HG02798 (cell line): ENCODE measurements at regions not wholly inside any gene's neighbourhood (a gene's known extent, or its start where the extent isn't known, plus 50 kb on each side); places are given as distances from the start of the nearest gene placed in this dataset.
"Not testable (repeated sequence)": the region's sequence is repeated elsewhere in the genome, so short reads cannot be mapped to it uniquely, and the experiment has no call there.

Source experiments
- ATAC-seq: cut with Tn5 transposase; IDR thresholded peaks from one replicate; pipeline ENCODE4 v1.9.1; 2021; ENCODE audit warnings: mild to moderate bottlenecking; ENCODE audit not compliant: unreplicated experiment, poor library complexity

DNA sequence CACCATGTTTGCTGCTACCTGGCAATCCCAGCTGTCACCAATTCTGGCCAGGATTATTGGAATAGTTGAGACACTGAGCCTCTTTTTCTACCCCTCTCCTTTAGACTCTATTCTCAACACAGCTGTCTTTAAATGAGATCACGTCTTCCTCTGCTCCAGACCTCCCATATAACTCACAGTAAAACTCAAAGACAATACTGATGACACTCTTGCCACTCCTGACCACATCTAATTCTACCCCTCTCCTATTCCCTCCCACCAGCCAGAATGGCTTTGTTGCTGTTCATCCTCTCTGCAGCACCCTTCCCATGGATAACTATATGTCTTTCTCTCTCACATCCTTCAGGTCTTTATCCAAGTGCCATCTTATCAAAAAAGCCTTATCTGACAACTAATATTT is 188.6 kb upstream of the IL15 start:
- no peak for ATAC-seq

DNA sequence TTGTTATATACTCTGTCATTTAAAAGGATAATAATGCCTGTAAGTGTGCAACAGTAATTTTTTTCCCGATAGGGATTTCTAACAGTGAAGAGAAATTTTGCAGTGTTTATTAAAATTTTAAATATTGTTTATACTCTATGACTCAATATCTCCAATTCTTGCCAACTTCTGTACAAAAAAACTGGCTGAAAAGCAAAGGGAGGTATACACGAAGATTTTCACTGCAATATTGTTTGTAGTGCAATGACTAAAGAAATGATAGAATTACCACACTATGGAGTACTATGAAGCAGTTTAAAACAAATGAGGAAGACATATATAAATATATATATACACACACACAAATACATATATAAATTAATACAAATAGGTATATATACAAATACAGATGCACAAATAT is 187.9 kb upstream of the IL15 start:
- no peak for ATAC-seq

DNA sequence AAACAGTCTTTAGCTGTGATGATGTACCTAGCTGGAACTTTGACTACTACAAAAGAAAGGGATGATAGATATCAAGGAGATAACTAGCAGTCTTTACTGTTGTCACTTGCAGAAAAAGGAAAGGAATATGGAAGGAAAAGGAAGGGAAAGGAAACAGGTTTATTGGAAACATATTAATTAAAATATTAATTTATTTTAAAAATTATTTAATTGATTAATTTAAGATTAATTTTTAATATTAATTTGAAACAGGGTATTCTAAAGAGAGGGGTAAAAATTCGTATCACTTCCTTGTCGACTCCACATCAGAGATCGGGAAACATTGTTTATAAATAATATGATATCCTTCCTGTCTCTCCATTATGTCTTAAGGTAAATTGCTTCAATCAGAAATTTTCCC is 186.5 kb upstream of the IL15 start:
- ATAC-seq: no peak

DNA sequence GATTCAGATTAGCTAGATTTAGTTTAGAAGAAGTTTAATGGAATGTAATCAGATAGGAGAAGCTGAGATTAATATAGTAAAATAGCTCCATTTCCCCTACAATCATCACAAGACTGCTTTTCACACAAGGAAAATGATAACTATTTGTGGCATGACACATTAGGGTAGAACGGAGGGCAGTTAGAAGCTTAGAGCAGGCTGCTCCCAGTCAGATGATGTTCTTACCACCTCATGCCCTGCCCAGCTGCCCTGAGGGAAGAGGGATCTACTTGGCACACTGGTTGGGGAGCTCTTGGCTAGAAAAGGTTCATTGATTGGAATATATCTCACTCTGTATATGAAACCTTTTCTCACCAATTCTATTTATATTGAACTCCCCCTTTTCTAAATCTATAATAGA is 180.7 kb upstream of the IL15 start:
- no peak for ATAC-seq

DNA sequence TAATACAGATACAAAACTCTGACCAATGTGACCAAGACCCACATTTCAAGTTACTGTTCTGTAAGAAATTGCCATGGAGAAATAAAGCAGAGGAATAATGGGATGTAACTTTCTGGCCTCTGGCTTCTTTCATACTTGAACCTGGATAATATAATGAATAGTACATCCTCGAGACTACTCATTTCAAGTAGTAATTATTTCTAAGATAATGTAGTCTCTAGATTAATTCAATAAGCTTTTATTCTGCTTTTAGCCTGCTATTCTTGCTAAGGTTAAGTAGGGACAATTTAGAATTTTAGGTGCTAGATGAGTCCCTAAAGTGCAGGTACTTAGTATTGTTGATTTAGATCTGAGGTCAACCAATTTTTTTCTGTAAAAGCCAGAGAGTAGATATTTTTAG is 178.7 kb upstream of the IL15 start:
- no peak for ATAC-seq

DNA sequence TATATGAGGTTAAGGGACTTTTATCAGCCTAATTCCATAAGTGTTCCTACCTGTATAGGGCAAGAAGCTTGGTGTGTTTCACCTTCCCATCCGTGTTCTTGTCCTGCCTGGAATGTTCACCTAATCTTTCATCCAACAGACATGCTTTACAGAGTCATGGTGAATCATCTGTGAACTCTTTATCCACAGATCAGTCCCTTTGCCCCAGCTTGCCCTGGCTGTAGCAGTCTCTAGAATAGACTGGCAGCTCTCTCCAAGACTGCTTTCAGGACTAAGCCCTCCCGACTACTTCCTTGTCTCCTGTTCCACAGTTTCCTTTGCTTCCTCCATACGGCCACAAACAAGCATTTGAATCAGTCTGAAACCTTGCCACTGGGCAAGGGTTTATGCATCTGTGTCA is 177.9 kb upstream of the IL15 start:
- ATAC-seq: no peak

DNA sequence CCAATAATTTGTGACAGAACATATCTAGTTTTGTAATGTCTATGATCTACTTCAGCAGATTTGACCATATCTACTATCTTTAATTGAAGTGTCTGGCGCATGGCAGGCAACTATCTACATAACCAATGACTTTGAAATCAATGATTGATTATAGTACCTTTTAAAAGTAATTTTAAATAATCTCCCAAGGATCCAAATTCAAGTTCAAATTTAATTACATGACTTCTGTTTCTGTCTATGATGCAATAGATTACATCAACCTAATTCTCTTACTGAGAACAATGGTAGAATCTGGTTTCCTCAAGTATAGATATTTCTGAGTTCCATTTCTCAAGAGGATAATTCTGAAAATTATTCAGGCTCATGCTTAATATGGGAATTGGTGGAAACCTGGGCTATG is 177.4 kb upstream of the IL15 start:
- no peak for ATAC-seq

DNA sequence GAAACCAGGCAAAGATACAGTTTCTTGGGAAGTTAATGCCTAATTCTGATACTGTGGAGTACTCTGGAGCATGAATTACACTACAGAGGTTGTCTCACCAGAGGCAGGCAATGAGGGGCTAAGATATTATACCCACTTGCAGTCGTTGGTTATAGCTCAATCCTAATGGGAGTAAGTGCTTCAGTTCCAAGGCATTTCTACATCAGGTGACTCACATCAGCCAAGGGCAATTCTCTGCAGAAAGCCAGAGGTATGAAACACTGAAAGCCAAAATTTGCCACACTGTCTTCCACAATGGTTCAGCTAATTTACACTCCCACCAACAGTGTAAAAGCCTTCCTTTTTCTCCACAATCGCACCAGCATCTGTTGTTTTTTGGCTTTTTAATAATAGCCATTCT is 174.0 kb upstream of the IL15 start:
- ATAC-seq: no peak

DNA sequence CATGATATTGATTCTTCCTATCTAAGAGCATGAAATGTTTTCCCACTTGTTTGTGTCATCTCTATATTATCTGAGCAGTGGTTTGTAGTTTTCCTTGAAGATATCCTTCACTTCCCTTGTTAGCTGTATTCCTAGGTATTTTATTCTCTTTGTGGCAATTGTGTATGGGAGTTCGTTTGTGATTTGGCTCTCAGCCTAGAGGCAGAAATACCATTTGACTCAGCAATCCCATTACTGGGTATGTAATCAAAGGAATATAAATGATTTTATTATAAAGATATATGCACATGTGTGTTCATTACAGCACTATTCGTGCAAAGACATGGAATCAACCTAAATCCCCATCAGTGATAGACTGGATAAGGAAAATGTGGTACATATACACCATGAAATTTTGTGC is 172.7 kb upstream of the IL15 start:
- ATAC-seq: no peak

DNA sequence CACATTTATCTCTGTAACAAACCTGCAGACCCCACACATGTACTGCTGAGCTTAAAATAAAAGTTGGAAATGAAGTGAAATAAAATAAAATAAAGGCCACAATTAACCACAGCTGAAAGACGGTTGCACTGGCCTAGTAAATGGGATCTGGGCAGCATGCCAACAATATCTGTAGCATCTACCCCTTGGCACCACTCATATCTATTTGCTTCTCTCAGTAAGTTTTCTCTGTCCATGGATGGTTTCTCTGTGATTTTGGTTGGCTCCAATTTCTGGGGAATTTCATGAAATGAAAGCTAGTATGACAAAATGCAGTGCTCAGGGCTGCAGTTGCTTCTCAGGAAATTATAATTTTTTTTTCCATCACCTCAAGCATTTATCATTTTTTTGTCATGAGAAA is 172.0 kb upstream of the IL15 start:
- no peak for ATAC-seq

DNA sequence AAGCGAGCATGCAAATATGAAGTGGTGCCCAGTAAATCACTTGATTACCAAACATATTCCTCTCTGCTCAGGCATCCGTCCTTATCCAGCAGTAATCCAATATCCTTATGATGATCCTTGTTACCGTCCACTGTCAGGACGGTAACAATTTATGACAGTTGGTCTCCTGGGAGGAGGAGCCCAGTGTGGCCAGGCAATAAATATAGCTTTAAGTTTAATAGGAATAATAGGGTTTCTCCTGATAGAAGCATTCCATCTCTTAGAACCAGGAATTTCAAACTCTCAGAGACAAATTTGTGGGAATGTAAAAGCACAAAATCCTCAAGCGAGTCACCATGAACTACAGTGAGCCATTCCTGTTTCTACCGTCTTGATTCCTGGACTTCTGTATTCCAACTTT is 171.2 kb upstream of the IL15 start:
- no peak for ATAC-seq

DNA sequence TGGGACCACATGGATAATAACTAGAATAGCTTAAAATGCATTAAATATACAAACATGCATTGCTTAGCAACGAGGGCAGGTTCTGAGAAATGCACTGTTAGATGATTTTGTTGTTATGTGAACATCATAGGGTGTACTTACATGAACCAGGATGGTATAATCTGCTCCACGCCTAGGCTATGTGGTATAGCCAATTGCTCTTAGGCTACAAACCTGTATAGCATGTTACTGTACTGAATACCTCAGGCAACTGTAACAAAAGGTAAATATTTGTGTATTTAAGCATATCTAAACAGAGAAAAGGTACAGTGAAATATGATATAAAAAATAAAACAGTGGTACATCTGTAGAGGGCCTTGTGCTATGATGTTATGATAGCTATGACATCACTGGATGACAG is 169.2 kb upstream of the IL15 start:
- ATAC-seq: no peak

DNA sequence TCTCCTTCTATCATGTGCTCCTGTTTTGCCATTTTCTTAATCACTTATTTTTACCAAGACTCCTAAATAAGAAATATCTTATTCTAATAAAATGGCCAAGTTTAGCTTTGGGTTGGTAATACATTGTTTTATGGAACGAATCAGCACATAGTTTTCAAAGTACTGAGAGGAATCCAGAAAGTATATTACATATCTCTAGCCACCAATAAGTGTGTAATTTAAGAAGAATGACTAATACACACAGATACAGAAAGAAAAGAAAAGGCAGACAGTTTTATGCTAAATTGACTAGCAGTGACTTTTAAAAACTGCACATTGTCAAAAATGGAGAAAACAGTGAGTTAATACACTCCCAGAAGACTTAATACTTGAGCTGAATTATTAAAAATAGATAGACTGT is 167.0 kb upstream of the IL15 start:
- ATAC-seq: no peak

DNA sequence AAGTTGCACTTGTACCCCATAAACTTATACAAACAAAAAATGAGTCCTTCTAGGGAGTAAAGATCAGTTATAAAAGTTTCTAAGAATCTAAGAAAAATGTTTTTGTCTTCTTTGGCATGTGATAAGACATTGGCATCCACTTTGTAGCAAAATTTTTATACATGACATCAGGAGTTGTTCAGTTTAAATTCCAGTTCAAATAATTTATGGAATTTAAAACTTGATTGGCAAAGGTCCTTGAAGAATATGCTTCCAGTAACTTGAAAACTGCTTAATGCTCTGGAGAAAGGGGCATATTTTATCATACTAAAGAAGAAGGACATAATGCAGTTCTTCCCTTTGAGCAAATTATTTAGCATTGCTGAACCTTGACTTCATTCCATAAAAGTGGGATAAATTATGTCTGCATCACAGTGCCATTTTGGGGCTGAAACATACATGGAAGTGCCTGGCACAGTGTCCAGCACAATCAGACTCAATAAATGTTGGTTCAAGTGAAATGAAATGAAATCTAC is 163.3 kb upstream of the IL15 start:
- no peak for ATAC-seq

DNA sequence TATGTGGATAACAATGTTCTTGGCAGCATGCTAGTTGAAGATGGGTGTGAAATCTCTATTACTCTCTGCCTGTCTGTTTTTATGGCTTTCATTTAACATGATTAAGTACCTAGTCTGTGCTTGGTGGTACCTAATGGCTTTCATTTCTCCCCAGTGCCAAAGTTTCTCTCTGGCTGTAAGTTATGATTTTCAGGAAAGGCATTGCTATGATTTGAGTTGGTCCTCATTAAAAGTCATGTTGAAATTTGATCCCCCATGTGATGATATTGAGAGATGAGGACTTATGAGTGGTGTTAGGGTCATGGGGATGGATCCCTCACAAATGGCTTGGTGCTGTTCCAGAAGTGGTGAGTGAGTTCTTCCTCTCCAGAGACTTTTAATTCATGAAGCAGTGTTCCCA is 162.4 kb upstream of the IL15 start:
- ATAC-seq: no peak

DNA sequence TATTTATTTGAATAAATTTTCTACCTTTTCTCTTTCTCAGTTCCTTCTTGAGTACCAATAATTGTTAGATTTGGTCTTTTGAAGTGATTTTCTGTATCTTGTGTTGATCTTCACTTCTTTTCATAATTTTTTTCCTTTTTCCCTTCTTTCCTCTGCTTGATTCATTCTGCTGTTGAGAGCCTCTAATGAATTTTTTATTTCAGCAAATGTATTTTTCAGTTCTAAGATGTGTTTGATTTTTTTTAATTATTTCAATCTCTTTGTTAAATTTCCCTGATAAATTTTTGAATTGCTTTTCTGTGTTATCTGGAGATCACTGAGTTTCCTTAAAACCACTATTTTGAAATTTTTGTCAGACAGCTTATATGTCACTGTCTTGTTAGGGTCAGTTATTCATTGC is 155.4 kb upstream of the IL15 start:
- no peak for ATAC-seq

DNA sequence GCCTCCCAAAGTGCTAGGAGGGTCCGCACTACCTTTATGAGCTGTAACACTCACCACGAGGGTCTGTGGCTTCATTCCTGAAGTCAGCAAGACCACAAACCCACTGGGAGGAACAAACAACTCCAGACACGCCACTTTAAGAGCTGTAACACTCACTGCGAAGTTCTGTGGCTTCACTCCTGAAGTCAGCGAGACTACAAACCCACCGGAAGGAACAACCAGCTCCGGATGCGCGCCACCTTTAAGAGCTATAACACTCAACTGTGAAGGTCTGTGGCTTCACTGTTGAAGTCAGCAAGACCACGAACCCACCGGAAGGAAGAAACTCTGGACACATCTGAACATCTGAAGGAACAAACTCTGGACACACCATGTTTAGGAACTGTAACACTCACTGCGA is 152.1 kb upstream of the IL15 start:
- not testable (repeated sequence) for ATAC-seq

DNA sequence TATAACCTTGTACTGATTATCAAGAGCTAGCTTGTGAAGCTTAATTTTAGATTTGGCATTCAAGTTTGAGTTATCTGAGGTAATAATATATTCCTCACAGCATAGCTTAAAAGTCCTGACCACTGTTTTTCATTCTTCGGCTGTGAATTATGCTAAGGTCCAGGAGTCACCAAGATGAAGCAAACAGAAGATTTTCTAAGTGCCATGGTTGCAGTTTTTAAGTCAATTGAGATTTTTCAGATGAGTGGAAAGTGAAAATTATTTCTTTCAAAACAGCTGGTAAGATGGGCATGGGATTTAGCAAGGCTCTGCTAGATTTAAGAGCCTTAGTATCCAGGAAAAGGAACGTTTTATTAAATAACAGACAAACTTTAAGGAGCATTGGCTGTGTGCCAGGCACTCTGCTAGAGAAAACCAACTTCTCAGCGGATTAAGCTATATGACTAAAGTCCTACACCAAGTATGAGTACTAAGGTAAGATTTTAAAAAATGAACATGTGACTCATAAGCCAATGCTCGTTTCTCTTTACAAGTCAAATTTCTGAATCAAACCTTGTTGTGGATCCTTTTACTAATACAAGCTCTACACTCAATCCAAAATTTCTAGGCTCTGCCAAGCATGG is 149.9 kb upstream of the IL15 start:
- ATAC-seq: no peak

DNA sequence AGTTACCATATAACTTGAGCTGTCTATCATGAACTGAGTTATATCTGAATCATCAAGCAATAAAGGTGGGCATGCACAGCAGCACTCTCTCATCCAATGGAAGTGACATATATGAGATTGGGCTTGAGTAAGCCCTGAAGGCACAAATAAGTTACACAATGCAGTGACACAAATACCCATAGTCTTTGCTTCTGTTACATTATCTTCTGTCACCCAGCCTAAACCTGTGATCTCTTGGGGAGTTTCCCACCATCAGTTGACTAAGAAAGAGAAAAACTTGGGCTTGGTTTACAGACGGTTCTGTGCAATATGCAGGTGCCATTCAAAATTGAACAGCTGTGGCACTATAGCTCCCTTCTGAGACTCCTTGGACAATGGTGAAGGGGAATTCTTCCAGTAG is 138.8 kb upstream of the IL15 start:
- peak; percentile 96 for ATAC-seq

DNA sequence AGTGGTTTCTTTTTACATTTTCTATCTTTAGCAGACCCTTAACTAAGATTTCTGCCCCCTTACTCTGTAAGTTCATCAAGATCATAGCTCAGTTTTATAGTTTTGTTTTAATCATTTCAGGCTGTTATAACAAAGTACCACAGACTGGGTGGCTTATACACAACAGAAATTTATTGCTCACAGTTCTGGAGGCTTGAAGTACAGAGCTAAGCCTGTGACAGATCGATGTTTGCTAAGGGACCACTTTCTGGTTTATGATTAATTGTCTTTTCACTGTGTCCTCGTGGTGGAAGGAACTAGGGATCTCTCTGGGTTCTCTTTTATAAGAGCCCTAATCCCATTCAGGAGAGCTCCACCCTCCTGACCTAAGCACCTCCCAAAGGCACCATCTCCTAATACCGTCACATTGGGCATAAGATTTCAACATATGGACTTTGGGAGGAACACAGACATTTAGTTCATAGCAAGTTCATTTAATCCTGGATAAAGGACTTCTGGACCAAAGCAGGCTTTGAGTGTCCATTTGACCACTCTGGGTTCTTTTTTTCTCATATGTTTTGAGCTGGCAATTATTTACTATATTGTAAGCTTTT is 137.0 kb upstream of the IL15 start:
- ATAC-seq: no peak

DNA sequence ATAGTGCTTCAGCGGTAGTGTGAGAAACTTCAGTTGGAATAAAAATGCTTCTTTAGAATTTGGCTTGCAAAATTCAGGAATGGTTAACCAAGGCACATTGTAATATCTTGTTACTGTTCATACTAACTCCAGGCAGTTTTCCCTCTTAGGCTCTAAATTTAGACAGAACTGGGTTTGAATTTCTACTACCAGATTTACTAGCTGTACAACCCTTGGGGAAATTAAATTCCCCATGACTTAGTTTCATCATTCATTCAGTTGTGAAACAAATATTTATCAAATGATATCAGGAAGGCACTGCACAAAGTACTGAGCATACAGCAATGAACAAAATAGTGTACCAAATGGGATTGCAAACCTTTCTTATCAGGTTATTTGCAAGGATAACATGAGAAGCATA is 135.0 kb upstream of the IL15 start:
- no peak for ATAC-seq

DNA sequence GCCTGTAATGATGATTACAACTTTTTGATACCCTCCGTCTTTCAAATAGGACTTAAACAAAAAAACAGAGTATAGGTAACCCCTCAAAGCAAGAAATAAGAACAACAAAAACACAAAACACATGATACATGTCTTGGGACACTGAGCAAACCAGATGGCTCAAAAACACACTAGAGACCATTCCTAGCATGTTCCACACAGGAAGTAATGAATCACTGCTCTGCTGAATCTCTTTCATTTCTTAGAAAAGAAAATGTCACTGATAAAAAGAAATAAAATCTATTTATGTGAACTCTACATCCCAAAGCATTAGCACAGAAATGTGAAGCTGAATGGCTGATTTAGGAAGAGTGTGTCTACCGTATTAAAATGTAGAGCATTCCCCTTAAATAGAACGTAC is 134.5 kb upstream of the IL15 start:
- no peak for ATAC-seq

DNA sequence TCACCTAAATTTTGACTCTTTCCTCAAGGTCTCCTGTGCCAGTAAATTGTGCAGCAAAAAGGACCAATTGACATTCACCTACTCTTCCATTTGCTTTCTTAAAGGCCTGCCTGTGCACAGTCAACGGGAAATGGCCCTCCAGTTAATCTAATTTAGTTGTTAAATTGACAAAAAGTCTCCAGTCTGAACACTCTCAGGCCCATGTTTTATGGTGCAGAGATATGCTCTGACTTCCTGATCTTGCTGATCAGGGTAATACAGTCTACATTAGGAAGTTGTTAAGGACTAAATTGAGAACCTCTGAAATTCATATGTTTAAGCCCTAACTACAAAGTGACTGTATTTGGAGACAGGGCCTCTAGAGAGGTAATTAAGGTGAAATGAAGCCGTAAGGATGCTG is 133.6 kb upstream of the IL15 start:
- ATAC-seq: no peak
